IMR-90 (cell line): ENCODE measurements at regions not wholly inside any gene's neighbourhood (a gene's known extent, or its start where the extent isn't known, plus 50 kb on each side); places are given as distances from the start of the nearest gene placed in this dataset.

Experiments used
- ATAC-seq: fragments of 200-7000 bp; cut with Tn5 transposase; 2 replicates; pipeline ENCODE4 v1.9.1; 2020; ENCODE audit warnings: low read depth, mild to moderate bottlenecking, moderate library complexity
- BruUV-seq: library from RNA; stranded (reverse); fragments of 400-500 nt; replicated peaks from 2 replicates; lab custom pipeline; 2021; lab: Mats Ljungman, UMichigan
- CTCF ChIA-PET: fragments of 300-600 bp; formaldehyde crosslinking; extraction: SDS; loops from one replicate; lab custom pipeline; 2021; ENCODE audit warnings: antibody characterized with exemption; lab: Yijun Ruan, JAX
- POLR2A ChIA-PET: fragments of 300-600 bp; sonication (Branson Sonifier 250); formaldehyde crosslinking; loops from one replicate; lab custom pipeline; 2022; ENCODE audit warnings: antibody characterized with exemption; ENCODE audit not compliant: unreplicated experiment; lab: Charles Lee
- DNase-seq: peaks from one replicate; pipeline ENCODE4 v3.0.0; 2013
- H2AFZ ChIP-seq: replicated peaks from 2 replicates; pipeline ENCODE3; 2013; ENCODE audit warnings: low read length, mild to moderate bottlenecking; ENCODE audit not compliant: poor library complexity
- H2AK5ac ChIP-seq: 2 replicates; pipeline ENCODE4 v1.6.1; 2013; ENCODE audit warnings: low read depth, low read length, inconsistent platforms
- H2AK9ac ChIP-seq: replicated peaks from 2 replicates; pipeline ENCODE3; 2013; ENCODE audit warnings: mild to moderate bottlenecking, low read depth, low read length, moderate library complexity; ENCODE audit not compliant: poor library complexity
- H2BK120ac ChIP-seq: 2 replicates; pipeline ENCODE4 v1.6.1; 2013; ENCODE audit warnings: low read depth, low read length, inconsistent platforms
- H2BK15ac ChIP-seq: 3 replicates; pipeline ENCODE4 v1.6.1; 2013; ENCODE audit warnings: low read depth, low read length, inconsistent platforms
- H2BK20ac ChIP-seq: 2 replicates; pipeline ENCODE4 v1.6.1; 2013; ENCODE audit warnings: low read depth, mild to moderate bottlenecking, inconsistent platforms, low read length, moderate library complexity
- H2BK5ac ChIP-seq: 2 replicates; pipeline ENCODE4 v1.6.1; 2013; ENCODE audit warnings: mild to moderate bottlenecking, low read depth, low read length, inconsistent platforms; ENCODE audit not compliant: poor library complexity, severe bottlenecking
- H3K14ac ChIP-seq: replicated peaks from 2 replicates; pipeline ENCODE4 v1.6.1; 2013; ENCODE audit warnings: low read depth, low read length, inconsistent platforms
- H3K18ac ChIP-seq: 2 replicates; pipeline ENCODE4 v1.6.1; 2013; ENCODE audit warnings: low read depth, low read length, control low read depth
- H3K23ac ChIP-seq: 2 replicates; pipeline ENCODE4 v1.6.1; 2013; ENCODE audit warnings: low read depth, low read length, inconsistent platforms
- H3K27ac ChIP-seq: 2 replicates; pipeline ENCODE4 v1.5.1; 2013; ENCODE audit warnings: mild to moderate bottlenecking, control low read depth, low read length; ENCODE audit not compliant: insufficient read depth
- H3K27me3 ChIP-seq: 2 replicates; pipeline ENCODE4 v1.6.1; 2013; ENCODE audit warnings: low read length; ENCODE audit not compliant: control insufficient read depth, insufficient read depth
- H3K36me3 ChIP-seq: 2 replicates; pipeline ENCODE4 v1.6.1; 2013; ENCODE audit warnings: low read length, mixed read lengths; ENCODE audit not compliant: control insufficient read depth, insufficient read depth
- H3K4ac ChIP-seq: 2 replicates; pipeline ENCODE4 v1.6.1; 2013; ENCODE audit warnings: low read depth, low read length, inconsistent platforms
- H3K4me1 ChIP-seq: 2 replicates; pipeline ENCODE4 v1.6.1; 2013; ENCODE audit warnings: low read length, mixed read lengths; ENCODE audit not compliant: control insufficient read depth, insufficient read depth
- H3K4me2 ChIP-seq: 2 replicates; pipeline ENCODE4 v1.6.1; 2013; ENCODE audit warnings: low read depth, mild to moderate bottlenecking, control low read depth, low read length, moderate library complexity
- H3K4me3 ChIP-seq: 2 replicates; pipeline ENCODE4 v1.5.1; 2013; ENCODE audit warnings: low read depth, mild to moderate bottlenecking, control low read depth, low read length, moderate library complexity; ENCODE audit not compliant: insufficient read depth
- H3K56ac ChIP-seq: 2 replicates; pipeline ENCODE4 v1.6.1; 2013; ENCODE audit warnings: low read length, inconsistent platforms; ENCODE audit not compliant: insufficient read depth; ENCODE audit errors: extremely low read depth
- H3K79me1 ChIP-seq, 2 experiments: 2 replicates each; pipeline ENCODE4 v1.6.1; 2013; ENCODE audit warnings: low read length in 2 of 2, inconsistent platforms in 1 of 2, low read depth in 1 of 2
- H3K9ac ChIP-seq: 2 replicates; pipeline ENCODE4 v1.6.1; 2013; ENCODE audit warnings: low read depth, low read length, control low read depth
- H3K9me1 ChIP-seq: 2 replicates; pipeline ENCODE4 v1.6.1; 2013; ENCODE audit warnings: low read length, inconsistent platforms; ENCODE audit not compliant: insufficient read depth
- H3K9me3 ChIP-seq: 2 replicates; pipeline ENCODE4 v1.6.1; 2013; ENCODE audit warnings: low read length; ENCODE audit not compliant: control insufficient read depth, insufficient read depth
- H4K20me1 ChIP-seq: 2 replicates; pipeline ENCODE4 v1.6.1; 2013; ENCODE audit warnings: low read length, inconsistent platforms; ENCODE audit not compliant: insufficient read depth
- H4K5ac ChIP-seq: 2 replicates; pipeline ENCODE4 v1.6.1; 2013; ENCODE audit warnings: mild to moderate bottlenecking, low read depth, low read length, control low read depth
- H4K8ac ChIP-seq, 2 experiments: 2 replicates each; pipeline ENCODE4 v1.6.1; 2013; ENCODE audit warnings: low read depth in 2 of 2, low read length in 2 of 2, control low read depth in 1 of 2, inconsistent platforms in 1 of 2
- H4K91ac ChIP-seq: 2 replicates; pipeline ENCODE4 v1.6.1; 2013; ENCODE audit warnings: low read depth, low read length, inconsistent platforms; ENCODE audit not compliant: insufficient read depth
- BHLHE40 ChIP-seq: fragments of 150-350 bp; IDR thresholded peaks from 2 replicates; pipeline ENCODE4 v1.6.1; 2016; ENCODE audit warnings: mild to moderate bottlenecking, low read depth, low read length
- RFX5 ChIP-seq: IDR thresholded peaks from 2 replicates; pipeline ENCODE4 v1.8.0; 2012; ENCODE audit warnings: low read depth, mild to moderate bottlenecking, low read length, moderate library complexity
- WGBS, 2 experiments: methylation state at CpG; one replicate each; pipeline versions ENCODE4 v1.1.5 to v1.1.7; 2013; ENCODE audit warnings: missing lambda C conversion rate in 2 of 2; ENCODE audit not compliant: insufficient read length in 1 of 2; ENCODE audit errors: extremely low coverage in 2 of 2; 5-methylcytosine and 5-hydroxymethylcytosine counted together
- dilution Hi-C: fragments of 300-500 bp; cut with HindIII; formaldehyde crosslinking; loops from one replicate; pipeline ENCODE4 v1.14.3; 2018; ENCODE audit warnings: low sequenced_read_pairs; ENCODE audit not compliant: unreplicated experiment
- in situ Hi-C: fragments of 300-500 bp; cut with MboI; formaldehyde crosslinking; loops from 3 replicates; pipeline ENCODE4 v1.14.3; 2019; ENCODE audit warnings: low sequenced_read_pairs, inconsistent platforms, mixed read lengths
- intact Hi-C: fragments of 100-400 bp; cut with micrococcal nuclease; formaldehyde crosslinking; loops from 2 replicates; pipeline ENCODE4 v1.10.0; 2022

GRCh38 chr2:238724728-238725127 lies 123.2 kb upstream of the TWIST2 start:
- ATAC-seq (no peak), DNase-seq (no peak)
- Histone ChIP-seq H4K20me1 (no peaks in the 10 kb centered on the region), H4K8ac (no peak overlapping the region), H3K4me2 (no peak overlapping the region), H2AFZ (no peak overlapping the region), H2AK5ac (no peak overlapping the region), H3K36me3 (no peaks in the 10 kb centered on the region), H3K4ac (no peak overlapping the region), H3K79me1 (no peaks in the 10 kb centered on the region), H2BK120ac (no peak overlapping the region), H3K4me1 (peaks cover 19% of the 10 kb centered on the region; the same call in 1 of the 2 replicates), H3K9me1 (peaks cover 8% of the 10 kb centered on the region; the same call in 1 of the 2 replicates), H4K5ac (no peak overlapping the region), H2BK15ac (no peak overlapping the region), H3K9me3 (peaks cover 4% of the 10 kb centered on the region; the same call in 1 of the 2 replicates), H3K23ac (no peak overlapping the region), H3K18ac (no peak overlapping the region), H3K9ac (no peak overlapping the region), H2AK9ac (no peak overlapping the region), H3K56ac (no peak overlapping the region), H3K27me3 (peaks cover 4% of the 10 kb centered on the region; the same call in 1 of the 2 replicates), H3K27ac (no peak overlapping the region), H3K4me3 (no peak overlapping the region), H4K91ac (no peak overlapping the region), H2BK20ac (no peak overlapping the region), H3K14ac (no peak overlapping the region), H2BK5ac (no peak overlapping the region)
- ChIA-PET CTCF (no interaction called here), POLR2A (interaction anchor here (0.6 kb wide), 1 partner anchor 354 kb away, joined by 3 read pairs; no protein-coding TSS in a partner anchor)
- BruUV-seq, result no TSS peak
- WGBS, 2 experiments, result 68% methylated on average over 6 of the region's 8 CpGs; no CpG with 5 or more reads in 1 of the 2 experiments
- dilution Hi-C loops, result no loop called here
- intact Hi-C loops, result loop anchor here (10.0 kb wide), 3 partner anchors 250 to 350 kb away; no protein-coding TSS in a partner anchor
- TF ChIP-seq RFX5, result no peak
- no peak for TF ChIP-seq BHLHE40
- in situ Hi-C loops, result no loop called here
